HEK293T (cell line): ENCODE measurements at regions not wholly inside any gene's neighbourhood (a gene's known extent, or its start where the extent isn't known, plus 50 kb on each side); places are given as distances from the start of the nearest gene placed in this dataset.

ENCODE experiments used
- ARNT ChIP-seq: fragments of 450-650 bp; IDR thresholded peaks from 2 replicates; pipeline ENCODE4 v1.6.1; 2017; ENCODE audit warnings: mild to moderate bottlenecking
- BHLHE40 ChIP-seq: fragments of 450-650 bp; IDR thresholded peaks from 2 replicates; pipeline ENCODE4 v1.6.1; 2016; ENCODE audit warnings: mild to moderate bottlenecking, moderate library complexity, borderline replicate concordance
- CTBP1 ChIP-seq: fragments of 450-650 bp; IDR thresholded peaks from 2 replicates; pipeline ENCODE4 v1.6.1; 2016; ENCODE audit warnings: borderline replicate concordance
- ELF4 ChIP-seq: fragments of 450-650 bp; IDR thresholded peaks from 2 replicates; pipeline ENCODE4 v1.6.1; 2017; ENCODE audit warnings: antibody characterized with exemption
- FOXM1 ChIP-seq: fragments of 450-650 bp; IDR thresholded peaks from 2 replicates; pipeline ENCODE4 v1.6.1; 2017; ENCODE audit warnings: mild to moderate bottlenecking, borderline replicate concordance
- NFRKB ChIP-seq: fragments of 450-650 bp; IDR thresholded peaks from 2 replicates; pipeline ENCODE4 v1.6.1; 2016; ENCODE audit warnings: mild to moderate bottlenecking, moderate library complexity
- PKNOX1 ChIP-seq: fragments of 450-650 bp; IDR thresholded peaks from 2 replicates; pipeline ENCODE4 v1.6.1; 2016
- SP1 ChIP-seq: fragments of 450-650 bp; IDR thresholded peaks from 2 replicates; pipeline ENCODE4 v1.6.1; 2017
- SUZ12 ChIP-seq: fragments of 450-650 bp; IDR thresholded peaks from 2 replicates; pipeline ENCODE4 v1.6.1; 2016; ENCODE audit warnings: mild to moderate bottlenecking
- TARDBP ChIP-seq: fragments of 450-650 bp; IDR thresholded peaks from 2 replicates; pipeline ENCODE4 v1.6.1; 2016
- ZNF384 ChIP-seq: fragments of 450-650 bp; IDR thresholded peaks from 2 replicates; pipeline ENCODE4 v1.6.1; 2016

- TF ChIP-seq ELF4 (no peak), SP1 (no peak), SUZ12 (no peak), FOXM1 (no peak), NFRKB (no peak), BHLHE40 (no peak), ARNT (no peak), ZNF384 (no peak), CTBP1 (no peak), TARDBP (no peak), PKNOX1 (no peak)
Measured at GRCh38 chr18:56333146-56333545, 305.2 kb downstream of the TXNL1 start.
